ENCODE measurements at regions not wholly inside any gene's neighbourhood (a gene's known extent, or its start where the extent isn't known, plus 50 kb on each side); places are given as distances from the start of the nearest gene placed in this dataset.

DNA sequence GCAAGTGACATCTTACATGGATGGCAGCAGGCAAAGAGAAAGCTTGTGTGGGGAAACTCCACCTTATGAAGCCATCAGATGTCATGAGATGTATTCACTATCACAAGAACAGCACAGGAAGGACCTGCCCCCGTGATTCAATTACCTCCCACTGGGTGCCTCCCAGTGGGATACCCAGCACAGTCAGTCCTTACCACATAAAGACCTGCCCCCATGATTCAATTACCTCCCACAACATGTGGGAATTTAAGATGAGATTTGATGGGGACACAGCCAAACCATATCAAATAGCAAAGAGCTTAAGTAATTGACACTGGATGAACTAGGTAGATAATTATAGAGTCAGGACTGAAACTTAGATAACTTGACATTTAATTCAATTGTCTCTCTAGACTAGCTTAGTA is 85.6 kb downstream of the SLIT2 start:
- no peak overlapping the region for H3K4me3 ChIP-seq (ENCODE audit: insufficient read depth, low read depth, low read length)
- H3K27me3 ChIP-seq (ENCODE audit: control insufficient read depth, insufficient read depth, low read length): no peaks in the 10 kb centered on the region
- no peak for DNase-seq
- H3K36me3 ChIP-seq (replicated peaks; ENCODE audit: control insufficient read depth, insufficient read depth, low read length): no peaks in the 10 kb centered on the region

DNA sequence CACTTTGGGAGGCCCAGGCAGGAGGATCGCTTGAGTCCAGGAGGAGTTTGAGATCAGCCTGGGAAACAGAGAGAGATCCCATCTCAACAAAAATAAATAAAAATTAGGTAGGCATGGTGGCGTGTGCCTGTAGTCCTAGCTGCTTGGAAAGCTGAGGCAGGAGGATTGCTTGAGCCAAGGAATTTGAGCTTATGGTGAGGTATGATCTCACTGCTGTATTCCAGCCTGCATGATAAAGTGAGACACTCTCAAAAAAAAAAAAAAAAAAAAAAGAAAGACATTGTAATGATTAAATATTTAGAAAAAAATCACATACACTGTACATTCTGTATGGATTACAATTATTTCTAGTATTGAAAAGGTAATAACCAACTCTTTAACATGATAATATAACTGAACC is 87.1 kb downstream of the SLIT2 start:
- Histone ChIP-seq H3K36me3 (replicated peaks; ENCODE audit: control insufficient read depth, insufficient read depth, low read length) (no peaks in the 10 kb centered on the region), H3K4me3 (ENCODE audit: insufficient read depth, low read depth, low read length) (no peak overlapping the region), H3K27me3 (ENCODE audit: control insufficient read depth, insufficient read depth, low read length) (no peaks in the 10 kb centered on the region)
- DNase-seq: no peak

DNA sequence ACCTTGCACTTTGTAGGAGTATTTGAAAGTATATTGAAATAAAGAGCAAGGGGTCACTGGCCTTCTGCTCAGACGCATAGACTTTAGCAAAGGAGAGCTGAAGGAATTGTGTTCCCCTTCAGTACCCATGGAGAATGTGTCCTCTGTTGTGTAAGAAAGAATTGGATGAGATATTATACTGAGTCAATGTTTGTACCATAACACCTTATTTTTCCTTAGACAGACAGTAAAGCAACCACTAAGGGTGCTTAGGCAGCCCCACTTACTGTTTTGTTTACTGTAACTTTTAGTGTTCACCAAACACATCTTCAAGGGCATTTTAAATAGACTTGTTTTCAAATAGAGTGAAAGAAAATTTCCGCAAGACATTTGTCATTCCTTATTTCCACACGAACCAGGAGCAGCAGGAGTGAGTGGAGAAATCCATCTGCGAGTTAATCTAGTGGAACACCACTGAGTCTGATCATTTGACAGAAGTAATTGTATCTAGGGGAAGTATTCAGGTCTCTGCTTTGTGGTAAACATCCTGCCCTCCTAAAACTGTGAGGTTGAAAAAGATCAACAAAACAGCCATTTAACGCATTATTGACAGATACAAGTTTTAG is 89.5 kb downstream of the SLIT2 start:
- Histone ChIP-seq H3K4me3 (ENCODE audit: insufficient read depth, low read depth, low read length) (no peak overlapping the region), H3K27me3 (ENCODE audit: control insufficient read depth, insufficient read depth, low read length) (no peaks in the 10 kb centered on the region), H3K36me3 (replicated peaks; ENCODE audit: control insufficient read depth, insufficient read depth, low read length) (no peaks in the 10 kb centered on the region)
- DNase-seq: no peak

DNA sequence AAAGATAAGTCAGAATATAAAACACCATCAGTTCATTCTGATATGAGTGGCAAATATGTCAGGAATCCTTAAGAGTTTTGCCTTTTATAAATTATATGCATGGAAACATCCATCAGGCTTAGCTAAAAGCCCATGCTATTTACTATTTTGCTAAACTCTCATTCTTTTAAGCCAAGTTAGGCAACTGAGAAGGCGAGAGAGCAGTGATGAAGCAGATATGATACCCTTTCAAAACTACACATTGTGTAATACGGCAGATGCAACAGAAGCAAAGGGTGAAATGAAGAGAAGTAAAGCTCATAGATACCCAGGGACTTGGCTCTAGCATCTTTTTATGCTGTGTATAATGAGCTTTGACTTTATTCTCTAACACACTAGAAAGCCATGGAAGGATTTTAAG is 95.8 kb downstream of the SLIT2 start:
- no peaks in the 10 kb centered on the region for H3K36me3 ChIP-seq (replicated peaks; ENCODE audit: control insufficient read depth, insufficient read depth, low read length)
- H3K4me3 ChIP-seq (ENCODE audit: insufficient read depth, low read depth, low read length): no peak overlapping the region
- no peak for DNase-seq
- no peaks in the 10 kb centered on the region for H3K27me3 ChIP-seq (ENCODE audit: control insufficient read depth, insufficient read depth, low read length)

DNA sequence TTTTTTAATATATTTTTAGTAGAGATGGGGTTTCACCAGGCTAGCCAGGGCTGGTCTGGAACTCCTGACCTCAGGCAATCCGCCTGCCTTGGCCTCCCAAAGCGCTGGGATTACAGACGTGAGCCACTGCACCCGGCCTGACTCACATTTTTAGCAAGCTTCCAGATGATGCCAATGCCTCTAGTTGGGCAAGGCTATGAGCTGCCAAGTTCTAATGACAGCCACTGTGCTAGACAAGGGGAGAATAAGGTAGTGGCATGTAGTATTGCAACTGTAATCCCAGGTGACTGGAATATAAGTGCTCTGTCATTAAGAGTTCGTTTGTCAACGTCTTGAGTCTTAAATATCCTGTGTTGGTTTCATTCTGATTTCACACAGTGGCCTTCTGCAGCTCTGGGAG is 96.7 kb downstream of the SLIT2 start:
- no peaks in the 10 kb centered on the region for H3K36me3 ChIP-seq (replicated peaks; ENCODE audit: control insufficient read depth, insufficient read depth, low read length)
- H3K4me3 ChIP-seq (ENCODE audit: insufficient read depth, low read depth, low read length): no peak overlapping the region
- no peaks in the 10 kb centered on the region for H3K27me3 ChIP-seq (ENCODE audit: control insufficient read depth, insufficient read depth, low read length)
- DNase-seq: no peak

DNA sequence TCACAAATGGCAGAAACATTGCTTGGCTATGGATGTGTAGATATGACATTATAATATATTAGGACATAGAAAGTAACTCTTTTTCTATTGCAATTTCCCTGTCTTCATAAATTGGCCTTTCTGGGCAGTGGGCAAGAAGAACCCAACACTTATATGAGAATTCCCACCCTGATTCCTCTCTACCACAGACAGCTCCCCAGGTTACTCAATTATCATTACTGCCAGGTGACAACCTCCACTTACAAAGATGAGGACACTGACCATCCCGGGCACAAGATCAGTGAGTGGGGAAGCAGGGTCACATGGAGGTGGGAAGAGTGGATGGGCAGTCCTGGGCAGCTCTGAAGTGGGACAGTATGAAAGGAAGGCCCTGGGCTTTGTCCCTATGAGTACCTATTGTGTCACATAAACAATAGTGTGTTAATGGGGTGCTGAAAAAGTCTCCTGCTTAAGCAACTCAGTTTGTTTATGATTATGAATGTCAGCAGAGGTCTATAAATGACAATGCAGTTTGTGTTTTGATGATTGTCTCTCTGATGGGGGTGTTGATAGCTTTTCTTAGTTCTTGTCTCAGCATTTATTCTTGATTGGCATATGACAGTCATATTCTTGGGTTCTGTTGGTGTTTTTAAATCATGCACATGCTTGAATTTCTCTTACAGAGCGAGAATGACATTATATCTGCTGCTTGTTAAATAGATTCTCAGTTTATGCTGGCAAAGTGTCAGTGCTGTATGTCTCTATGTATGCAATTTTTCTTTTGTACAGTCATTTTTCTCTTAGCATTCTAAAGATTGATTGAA is 99.9 kb downstream of the SLIT2 start:
- Histone ChIP-seq H3K36me3 (replicated peaks; ENCODE audit: control insufficient read depth, insufficient read depth, low read length) (no peaks in the 10 kb centered on the region), H3K27me3 (ENCODE audit: control insufficient read depth, insufficient read depth, low read length) (no peaks in the 10 kb centered on the region), H3K4me3 (ENCODE audit: insufficient read depth, low read depth, low read length) (no peak overlapping the region)
- DNase-seq: no peak

DNA sequence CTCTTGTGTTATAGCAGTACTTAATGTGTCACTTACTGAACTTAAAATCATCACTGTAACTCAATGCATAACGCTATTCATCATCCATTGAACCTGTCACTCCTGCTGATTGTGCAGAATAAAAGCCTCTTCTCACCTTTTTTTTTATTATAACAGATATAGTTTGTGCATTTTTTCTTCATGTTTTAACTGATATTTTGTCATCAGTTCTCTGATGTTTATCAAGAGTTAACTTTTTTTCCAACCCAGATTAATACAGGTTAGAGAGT is 100.4 kb downstream of the SLIT2 start:
- H3K27me3 ChIP-seq (ENCODE audit: control insufficient read depth, insufficient read depth, low read length): no peaks in the 10 kb centered on the region
- H3K36me3 ChIP-seq (replicated peaks; ENCODE audit: control insufficient read depth, insufficient read depth, low read length): no peaks in the 10 kb centered on the region
- DNase-seq: no peak
- no peak overlapping the region for H3K4me3 ChIP-seq (ENCODE audit: insufficient read depth, low read depth, low read length)

DNA sequence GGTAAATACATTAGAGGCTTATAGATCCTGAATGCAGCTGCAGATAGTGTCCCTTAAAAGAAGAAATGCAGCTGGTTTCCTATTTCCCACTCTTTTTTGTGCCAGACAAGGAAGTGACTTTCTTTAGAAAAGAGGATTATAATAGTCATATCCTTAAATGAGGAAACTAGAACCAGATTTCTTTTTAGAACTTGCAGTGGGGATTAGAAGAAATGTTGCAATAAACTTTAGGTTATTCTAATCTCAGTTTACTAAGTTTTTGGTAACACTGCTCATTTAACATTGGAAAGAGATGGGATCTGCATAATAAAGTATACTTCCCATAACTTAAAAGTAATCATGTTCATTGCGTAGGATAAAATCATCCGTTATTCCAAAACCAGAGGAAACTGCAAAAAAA is 101.9 kb downstream of the SLIT2 start:
- no peaks in the 10 kb centered on the region for H3K27me3 ChIP-seq (ENCODE audit: control insufficient read depth, insufficient read depth, low read length)
- no peak overlapping the region for H3K4me3 ChIP-seq (ENCODE audit: insufficient read depth, low read depth, low read length)
- no peaks in the 10 kb centered on the region for H3K36me3 ChIP-seq (replicated peaks; ENCODE audit: control insufficient read depth, insufficient read depth, low read length)
- no peak for DNase-seq

DNA sequence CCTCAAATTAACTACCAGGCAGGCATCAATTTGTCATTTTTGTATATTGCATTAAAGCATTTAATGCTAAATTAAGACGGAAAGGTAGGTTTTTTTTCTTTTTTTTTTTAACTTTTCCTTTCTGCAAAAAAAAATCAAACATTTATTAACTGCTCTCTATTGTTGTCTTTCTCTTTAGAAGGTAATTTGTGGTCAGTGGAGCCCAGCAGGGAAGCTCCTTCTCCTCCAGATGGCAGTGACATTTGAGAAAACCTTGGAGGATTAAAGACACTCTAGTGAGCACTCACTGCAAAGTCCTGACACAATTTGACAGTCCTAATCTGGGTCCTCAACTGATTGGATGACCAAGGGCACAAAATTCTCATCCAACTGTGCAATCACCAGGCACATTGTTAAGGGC is 102.4 kb downstream of the SLIT2 start:
- peak; percentile 2 for DNase-seq
- no peak overlapping the region for H3K4me3 ChIP-seq (ENCODE audit: insufficient read depth, low read depth, low read length)
- no peaks in the 10 kb centered on the region for H3K27me3 ChIP-seq (ENCODE audit: control insufficient read depth, insufficient read depth, low read length)
- no peaks in the 10 kb centered on the region for H3K36me3 ChIP-seq (replicated peaks; ENCODE audit: control insufficient read depth, insufficient read depth, low read length)

DNA sequence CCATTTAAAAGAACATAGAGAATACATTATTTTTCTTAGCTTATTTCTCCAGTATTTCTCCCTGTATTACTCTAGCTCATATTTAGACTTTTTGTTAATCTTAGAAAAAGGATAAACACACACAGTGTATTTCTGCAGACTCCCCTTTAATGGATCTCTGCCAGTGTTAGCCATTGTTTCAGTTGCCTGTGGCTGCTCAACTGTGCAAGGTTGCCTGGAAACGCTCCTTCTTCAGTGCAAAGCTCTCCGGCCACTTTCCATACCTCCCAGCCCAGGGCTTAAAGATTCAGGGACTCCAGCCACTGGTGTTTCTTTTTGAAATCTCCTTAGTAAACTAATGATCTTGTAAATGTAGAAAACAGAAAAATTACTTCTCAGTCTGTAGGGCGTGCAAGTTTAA is 104.9 kb downstream of the SLIT2 start:
- no peaks in the 10 kb centered on the region for H3K27me3 ChIP-seq (ENCODE audit: control insufficient read depth, insufficient read depth, low read length)
- DNase-seq: no peak
- no peak overlapping the region for H3K4me3 ChIP-seq (ENCODE audit: insufficient read depth, low read depth, low read length)
- no peaks in the 10 kb centered on the region for H3K36me3 ChIP-seq (replicated peaks; ENCODE audit: control insufficient read depth, insufficient read depth, low read length)

DNA sequence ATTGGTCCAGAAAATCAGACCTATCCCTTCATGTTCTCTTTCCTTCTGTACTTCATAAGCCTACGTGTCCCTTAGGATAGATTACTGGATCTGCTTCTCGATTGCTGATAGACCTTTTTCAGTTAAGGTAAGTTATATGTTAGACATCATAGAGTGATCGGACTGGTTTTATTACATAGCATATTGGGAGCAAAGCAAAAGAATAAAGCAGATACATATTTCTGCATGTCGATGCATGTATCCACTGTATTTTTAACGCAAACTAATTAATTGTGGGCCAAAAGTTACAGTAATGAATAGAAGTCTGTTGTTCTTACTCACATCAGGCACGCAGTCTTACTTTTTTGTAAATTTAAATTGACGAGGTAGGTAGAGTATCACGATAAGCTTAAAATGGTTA is 106.4 kb downstream of the SLIT2 start:
- no peaks in the 10 kb centered on the region for H3K36me3 ChIP-seq (replicated peaks; ENCODE audit: control insufficient read depth, insufficient read depth, low read length)
- no peak for DNase-seq
- H3K27me3 ChIP-seq (ENCODE audit: control insufficient read depth, insufficient read depth, low read length): no peaks in the 10 kb centered on the region
- no peak overlapping the region for H3K4me3 ChIP-seq (ENCODE audit: insufficient read depth, low read depth, low read length)

DNA sequence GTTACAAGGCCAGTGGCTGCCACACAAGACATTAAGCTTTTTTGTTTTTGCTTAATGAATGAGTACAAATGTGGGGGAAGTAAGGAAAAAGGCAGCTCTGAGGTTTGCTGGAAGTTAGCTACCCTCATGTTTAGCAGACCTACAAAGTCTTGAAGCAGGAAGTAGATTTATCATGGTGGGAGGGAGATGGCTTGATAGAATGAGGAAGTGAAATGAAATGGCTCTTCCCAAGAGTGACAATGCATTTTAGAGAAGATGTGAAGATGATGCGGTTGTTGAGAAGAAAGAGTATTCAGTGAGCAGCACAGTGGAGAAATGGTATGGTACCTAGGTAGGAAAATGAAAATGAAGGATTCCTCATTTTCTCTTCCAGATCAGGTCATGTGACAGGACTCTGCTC is 108.0 kb downstream of the SLIT2 start:
- no peaks in the 10 kb centered on the region for H3K27me3 ChIP-seq (ENCODE audit: control insufficient read depth, insufficient read depth, low read length)
- no peak for DNase-seq

DNA sequence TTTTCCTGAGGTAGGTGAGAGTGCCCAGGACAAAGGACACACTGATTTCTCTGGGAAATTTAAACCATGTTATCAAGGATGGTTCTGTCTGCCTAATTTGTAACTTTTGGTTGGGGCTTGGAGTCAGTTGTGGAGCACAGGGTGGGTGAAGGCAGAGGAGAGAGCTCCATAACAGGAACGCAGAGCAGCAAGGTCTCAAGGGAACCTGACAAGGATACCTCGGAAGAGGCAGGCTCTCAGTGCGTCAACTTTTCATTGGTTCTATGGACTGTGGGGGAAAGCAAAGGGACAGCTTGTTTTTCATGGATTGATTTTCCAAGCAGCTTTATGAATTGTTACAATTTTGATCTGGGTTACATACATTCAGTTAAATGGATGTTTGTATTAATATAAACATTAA is 110.4 kb downstream of the SLIT2 start:
- H3K36me3 ChIP-seq (replicated peaks; ENCODE audit: control insufficient read depth, insufficient read depth, low read length): no peaks in the 10 kb centered on the region
- no peak overlapping the region for H3K4me3 ChIP-seq (ENCODE audit: insufficient read depth, low read depth, low read length)
- H3K27me3 ChIP-seq (ENCODE audit: control insufficient read depth, insufficient read depth, low read length): no peaks in the 10 kb centered on the region
- DNase-seq: no peak

More for the DNA sequence above, 108.0 kb downstream of the SLIT2 start:
- Histone ChIP-seq H3K36me3 (replicated peaks; ENCODE audit: control insufficient read depth, insufficient read depth, low read length) (no peaks in the 10 kb centered on the region), H3K4me3 (ENCODE audit: insufficient read depth, low read depth, low read length) (no peak overlapping the region)

DNA sequence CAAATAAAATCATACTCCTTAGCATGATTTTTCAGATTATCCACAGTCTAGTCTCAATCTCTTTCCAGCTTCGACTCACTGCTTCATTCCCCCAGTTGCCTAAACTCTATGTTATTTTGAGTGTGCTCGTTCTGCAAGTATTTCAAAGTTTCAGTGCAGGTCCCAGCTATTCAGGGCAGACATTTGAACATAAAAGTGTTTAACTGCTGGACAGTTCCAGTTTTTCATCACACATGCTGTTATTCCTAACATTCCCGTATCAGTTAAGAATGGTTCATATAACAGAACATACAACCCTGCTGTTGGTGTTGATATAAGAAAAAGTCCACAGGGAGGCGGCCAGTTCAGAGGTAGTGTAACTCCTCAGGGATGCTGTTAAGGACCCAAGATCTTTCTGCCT is 113.3 kb downstream of the SLIT2 start:
- DNase-seq: no peak
- Histone ChIP-seq H3K36me3 (replicated peaks; ENCODE audit: control insufficient read depth, insufficient read depth, low read length) (no peaks in the 10 kb centered on the region), H3K4me3 (ENCODE audit: insufficient read depth, low read depth, low read length) (no peak overlapping the region), H3K27me3 (ENCODE audit: control insufficient read depth, insufficient read depth, low read length) (no peaks in the 10 kb centered on the region)

DNA sequence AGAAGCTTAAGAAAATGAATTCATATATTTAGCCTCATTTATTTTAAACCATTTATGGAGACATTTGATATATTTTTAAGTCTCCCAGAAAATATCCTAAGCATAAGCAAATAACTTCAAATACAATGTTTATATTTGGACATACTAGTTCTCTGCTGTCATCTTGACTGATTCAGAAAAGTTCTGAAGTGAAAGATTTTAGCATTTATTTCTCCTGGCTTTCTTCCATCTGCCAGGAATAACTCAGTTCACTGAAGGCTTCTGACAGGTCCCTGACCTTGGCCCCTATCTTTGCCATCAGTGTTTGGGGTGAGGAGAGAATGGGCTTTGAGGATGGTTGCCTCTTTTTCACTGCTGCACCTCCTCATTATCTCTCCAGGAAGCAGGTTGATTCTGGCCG is 115.7 kb downstream of the SLIT2 start:
- no peaks in the 10 kb centered on the region for H3K36me3 ChIP-seq (replicated peaks; ENCODE audit: control insufficient read depth, insufficient read depth, low read length)
- H3K4me3 ChIP-seq (ENCODE audit: insufficient read depth, low read depth, low read length): no peak overlapping the region
- no peak for DNase-seq
- H3K27me3 ChIP-seq (ENCODE audit: control insufficient read depth, insufficient read depth, low read length): no peaks in the 10 kb centered on the region

DNA sequence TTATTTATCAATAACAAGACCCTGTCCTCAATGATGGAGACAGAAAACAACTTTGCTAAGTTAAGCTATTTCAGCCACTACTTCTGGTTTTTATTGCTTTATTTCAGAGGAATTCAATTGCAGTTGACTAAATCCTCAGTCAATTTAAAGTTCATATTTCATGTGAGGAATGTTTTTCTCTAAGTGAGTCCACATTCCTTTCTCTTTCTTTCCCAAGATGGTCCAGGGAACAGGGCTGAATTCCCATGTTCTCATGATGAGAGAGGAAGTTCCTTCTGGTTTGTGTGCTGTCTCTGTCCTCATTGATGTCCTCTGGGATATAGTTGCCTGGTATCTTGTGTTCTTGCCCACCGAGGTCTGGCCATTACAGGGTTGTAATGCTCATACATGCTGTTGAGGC is 117.2 kb downstream of the SLIT2 start:
- no peak for DNase-seq
- Histone ChIP-seq H3K4me3 (ENCODE audit: insufficient read depth, low read depth, low read length) (no peak overlapping the region), H3K27me3 (ENCODE audit: control insufficient read depth, insufficient read depth, low read length) (no peaks in the 10 kb centered on the region), H3K36me3 (replicated peaks; ENCODE audit: control insufficient read depth, insufficient read depth, low read length) (no peaks in the 10 kb centered on the region)
